Renal cortical epithelial cell (primary cell): ENCODE measurements at regions not wholly inside any gene's neighbourhood (a gene's known extent, or its start where the extent isn't known, plus 50 kb on each side); places are given as distances from the start of the nearest gene placed in this dataset.
A peak's percentile ranks its signal among the peaks of the same experiment; 100 is the strongest.
"Not testable (repeated sequence)": the region's sequence is repeated elsewhere in the genome, so short reads cannot be mapped to it uniquely, and the experiment has no call there.

Source experiments
- DNase-seq: peaks from one replicate; pipeline ENCODE4 v3.0.0-alpha.2; 2011; ENCODE audit warnings: low read depth

- not testable (repeated sequence) for DNase-seq
Measured at GRCh38 chr4:55696424-55696823, 60.3 kb upstream of the NMU start.

GRCh38 chr4:55706541-55706940 is 70.4 kb upstream of the NMU start:
- DNase-seq: no peak

DNA sequence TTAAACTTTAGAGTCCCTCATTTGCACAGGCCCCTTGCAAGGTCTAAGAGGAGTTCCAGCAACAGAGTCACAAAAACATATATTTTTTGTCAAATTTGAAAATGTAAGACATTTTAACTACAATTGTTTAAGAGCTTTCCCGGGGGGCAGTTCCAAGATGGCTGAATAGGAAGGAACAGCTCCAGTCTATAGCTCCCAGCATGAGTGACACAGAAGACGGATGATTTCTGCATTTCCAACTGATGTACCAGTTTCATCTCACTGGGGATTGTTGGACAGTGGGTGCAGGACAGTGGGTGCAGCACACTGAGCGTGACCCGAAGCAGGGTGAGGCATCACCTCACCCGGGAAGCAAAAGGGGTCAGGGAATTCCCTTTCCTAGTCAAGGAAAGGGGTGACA is 71.4 kb upstream of the NMU start:
- DNase-seq: no peak

GRCh38 chr4:55707991-55708390 is 71.9 kb upstream of the NMU start:
- DNase-seq: not testable (repeated sequence)

- not testable (repeated sequence) for DNase-seq
Measured at GRCh38 chr4:55712835-55713234, 76.7 kb upstream of the NMU start.

GRCh38 chr4:55721651-55722050 is 85.6 kb upstream of the NMU start:
- no peak for DNase-seq

GRCh38 chr4:55722132-55722531 is 86.0 kb upstream of the NMU start:
- no peak for DNase-seq

DNA sequence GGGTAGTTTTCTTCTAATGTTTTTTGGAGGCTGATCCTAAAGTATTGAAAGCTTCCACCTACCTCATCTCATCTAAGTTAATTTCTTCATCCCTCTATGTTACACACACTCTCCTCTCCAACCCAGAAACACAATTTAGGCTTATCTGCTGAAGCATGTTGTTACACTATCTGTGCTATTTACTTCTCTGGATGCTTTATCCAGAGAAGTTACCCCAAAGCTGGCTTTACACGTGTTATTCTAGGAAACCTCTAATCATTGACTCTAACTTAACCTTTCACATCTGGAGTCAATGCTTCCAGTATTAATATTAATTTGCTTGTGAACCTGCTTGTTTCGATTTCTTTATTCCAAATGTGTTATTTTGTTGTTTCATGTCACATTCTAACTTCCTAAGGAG is 87.3 kb upstream of the NMU start:
- DNase-seq: no peak

- DNase-seq: no peak
Measured at GRCh38 chr4:55725057-55725456, 89.0 kb upstream of the NMU start.

DNA sequence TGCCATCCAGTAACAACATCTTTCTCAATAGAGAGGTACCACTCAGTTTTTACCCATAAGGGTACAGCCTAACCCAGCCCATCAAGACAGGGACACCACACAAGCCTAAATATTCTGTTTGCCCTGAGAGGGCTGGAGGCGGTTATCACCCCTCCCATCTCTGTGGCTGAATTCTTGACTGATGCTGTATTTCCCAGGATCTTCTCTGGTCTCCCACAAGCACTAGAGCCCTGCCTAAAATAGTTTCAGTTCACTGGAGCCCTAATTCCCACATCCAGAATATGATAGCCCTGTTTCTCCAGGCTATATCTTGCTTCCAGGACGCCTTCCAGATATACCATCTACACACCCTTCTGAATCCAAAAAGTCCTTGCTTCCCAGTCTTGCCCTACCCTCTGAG is 91.6 kb upstream of the NMU start:
- DNase-seq: no peak

DNA sequence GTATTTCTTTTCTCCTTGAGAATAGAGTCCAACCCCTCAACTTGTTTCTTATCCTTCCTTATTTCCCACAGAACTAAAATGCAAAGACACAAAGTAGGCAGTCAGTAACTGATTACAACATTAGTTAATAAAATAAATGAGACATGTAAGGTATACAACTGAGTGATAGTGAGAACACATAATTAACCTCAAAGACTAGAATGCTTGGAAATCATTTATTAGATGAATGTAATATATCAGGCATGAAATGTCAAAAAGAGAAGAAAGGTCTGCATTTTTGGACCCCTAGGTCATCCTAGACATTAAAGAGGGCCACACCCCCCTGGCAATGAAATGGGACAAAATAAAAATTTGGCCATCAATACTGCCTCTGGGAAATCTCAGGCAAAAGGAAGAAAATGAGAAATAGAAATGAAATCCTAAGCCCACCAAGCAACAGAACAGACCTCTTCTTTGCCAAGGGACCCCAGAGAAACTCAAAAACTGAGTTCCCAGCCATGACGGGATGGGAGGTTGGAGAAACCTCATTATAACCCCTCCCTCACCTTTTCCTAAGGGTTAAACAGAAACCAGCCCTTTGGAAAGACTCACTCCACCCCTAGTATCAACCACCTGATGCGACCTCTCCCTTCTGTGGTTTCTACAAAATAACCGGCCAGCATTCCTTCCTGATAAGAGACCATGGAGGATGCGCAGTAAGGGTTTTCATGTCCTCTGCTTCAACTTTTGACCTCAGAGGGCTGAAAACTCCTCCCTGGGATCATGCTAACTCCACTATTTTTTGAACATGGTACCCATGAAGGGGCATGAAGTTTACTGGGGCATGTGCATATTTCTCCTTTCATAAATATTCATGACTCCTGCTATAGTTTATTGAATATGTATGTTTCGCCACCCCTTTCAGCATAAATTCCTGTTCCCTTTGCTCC is 90.0 kb upstream of the EXOC1L start:
- DNase-seq: peak; percentile 54

DNA sequence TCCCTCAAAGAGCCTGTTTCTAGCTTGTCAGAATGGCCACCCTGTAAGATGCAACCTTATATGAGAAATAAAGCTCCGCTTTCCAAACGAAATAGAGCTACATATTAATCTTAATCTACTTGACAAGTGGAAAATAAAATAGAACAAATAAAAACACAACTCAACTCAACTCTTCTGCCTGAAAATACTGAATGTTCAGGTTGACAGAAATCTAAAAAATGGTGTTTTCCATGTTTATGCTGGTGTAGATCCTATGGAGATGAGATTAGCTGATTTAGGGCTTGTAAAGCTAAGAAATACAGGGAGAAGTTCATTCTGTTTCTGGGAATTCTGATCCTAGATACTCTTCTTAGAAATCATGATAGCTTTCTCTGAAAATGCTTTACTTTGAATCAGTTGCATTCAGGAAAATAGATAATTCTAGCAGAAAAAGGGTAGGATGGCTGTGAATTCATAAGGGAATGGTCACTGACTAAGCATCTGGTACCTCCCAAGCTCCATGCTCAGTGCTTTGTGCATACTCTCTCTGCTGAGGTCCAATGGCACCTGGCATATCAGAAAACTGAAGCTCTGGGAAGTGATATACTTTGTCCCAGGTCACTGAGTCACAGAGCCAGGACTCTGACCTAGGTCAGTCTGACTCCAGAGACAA is 89.2 kb upstream of the EXOC1L start:
- DNase-seq: no peak

DNA sequence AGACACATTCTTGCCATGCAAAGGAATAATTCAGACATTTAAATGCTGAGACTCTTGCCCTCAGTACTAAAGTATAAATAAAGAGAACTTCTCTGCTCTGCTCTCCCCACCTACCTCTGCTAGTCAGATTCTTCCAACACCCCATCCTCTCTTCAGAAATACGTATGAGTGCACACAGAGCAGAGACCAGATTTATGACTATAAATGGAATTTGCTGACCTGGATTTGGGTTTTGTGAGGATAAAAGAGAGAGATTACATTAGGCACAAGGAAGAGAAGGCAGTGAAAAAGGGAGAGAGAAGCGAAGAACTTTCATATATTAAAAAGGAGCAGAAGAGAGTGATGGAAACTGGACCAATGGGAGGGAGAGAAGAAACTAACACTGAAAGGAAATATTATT is 87.6 kb upstream of the EXOC1L start:
- DNase-seq: no peak

- DNase-seq: no peak
Measured at GRCh38 chr4:55732864-55733263, 86.7 kb upstream of the EXOC1L start.

DNA sequence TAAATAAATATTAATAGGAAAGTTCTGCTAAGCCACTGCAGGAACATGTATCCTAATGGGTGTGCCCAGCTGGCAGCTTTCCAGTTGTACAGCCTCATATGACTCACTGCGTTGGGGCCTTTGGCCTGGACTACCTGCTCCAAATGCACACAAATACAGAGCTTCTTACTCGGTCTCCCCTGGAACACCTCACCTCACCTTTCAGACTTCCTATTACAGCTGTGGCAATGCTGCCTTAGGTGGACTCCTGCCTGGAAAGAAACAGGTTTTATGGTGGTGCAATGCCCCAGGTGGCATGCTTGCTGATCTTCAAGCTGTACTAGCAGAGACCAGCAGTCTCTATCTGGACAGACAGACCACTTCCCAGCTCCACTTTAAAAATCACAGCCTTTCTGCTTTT is 85.7 kb upstream of the EXOC1L start:
- peak; percentile 84 for DNase-seq

DNA sequence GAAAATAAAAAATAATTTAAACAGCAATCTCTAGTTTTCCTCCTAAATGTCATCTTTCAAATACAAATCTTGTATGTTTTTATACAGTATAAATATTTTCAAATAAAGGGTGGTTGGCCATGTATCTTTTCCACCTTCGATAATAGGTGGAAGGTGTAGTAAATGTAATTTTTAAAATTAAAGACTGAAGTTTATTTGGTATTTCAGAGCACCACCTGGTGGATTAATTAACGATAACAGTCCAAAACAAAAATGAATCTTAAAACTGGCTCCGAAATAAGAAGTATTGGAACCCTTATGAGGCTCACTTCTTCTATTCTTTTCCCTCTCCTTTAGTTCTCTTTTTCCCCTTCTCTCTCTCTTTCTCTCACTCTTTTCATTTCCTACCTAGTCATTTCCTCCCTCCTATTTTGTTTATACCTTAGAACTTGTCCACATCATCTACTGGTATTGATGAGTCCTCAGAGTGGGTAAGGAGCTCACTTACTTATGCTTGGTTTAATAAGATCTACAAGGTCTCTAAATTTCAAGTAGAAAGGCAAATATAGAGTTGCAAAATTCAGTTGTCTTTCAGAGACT is 82.9 kb upstream of the EXOC1L start:
- peak; percentile 14 for DNase-seq

DNA sequence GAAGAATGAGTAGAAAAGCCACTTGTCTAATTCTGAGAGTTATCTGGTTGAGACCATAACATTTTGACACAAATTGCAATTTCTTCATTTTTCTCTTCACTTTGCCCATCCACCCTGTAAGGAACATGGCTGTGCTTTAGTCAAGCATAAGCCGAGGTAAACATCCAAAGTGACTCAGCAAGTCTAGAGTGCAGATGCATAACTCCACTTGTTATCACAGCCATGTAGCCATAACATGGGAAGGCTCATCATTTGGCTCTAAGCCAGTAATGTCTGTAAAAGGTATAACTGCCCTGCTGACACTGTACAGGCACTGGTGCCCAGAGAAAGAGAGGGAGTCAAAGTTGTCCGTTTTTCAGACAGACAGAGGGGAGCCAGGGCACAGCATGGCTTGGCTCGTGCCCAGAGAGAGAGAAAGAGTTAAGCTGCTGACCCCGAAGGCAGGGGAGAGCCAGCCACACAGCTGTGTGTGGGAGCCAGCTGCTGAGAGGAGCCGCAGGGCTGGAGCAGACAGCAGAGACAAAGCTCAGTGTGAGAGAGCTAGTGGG is 76.9 kb upstream of the EXOC1L start:
- DNase-seq: no peak

DNA sequence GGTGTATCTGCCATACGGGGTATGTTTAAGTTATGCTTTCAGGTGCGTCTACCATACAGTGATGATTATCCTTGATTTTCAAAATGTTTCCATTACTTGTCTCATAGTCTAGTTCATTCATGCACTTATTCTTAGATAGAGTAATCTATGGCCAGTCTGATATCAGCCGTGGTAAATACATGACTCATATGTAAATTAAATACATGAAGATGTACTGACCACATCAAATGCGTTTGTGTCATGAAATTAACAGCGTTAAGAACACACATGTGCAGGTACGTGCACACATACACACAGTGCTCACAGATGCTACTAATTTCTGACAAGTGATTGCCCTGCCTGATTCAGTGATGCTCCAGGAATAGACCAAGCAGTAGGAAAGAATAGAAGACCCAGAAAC is 75.2 kb upstream of the EXOC1L start:
- DNase-seq: no peak

DNA sequence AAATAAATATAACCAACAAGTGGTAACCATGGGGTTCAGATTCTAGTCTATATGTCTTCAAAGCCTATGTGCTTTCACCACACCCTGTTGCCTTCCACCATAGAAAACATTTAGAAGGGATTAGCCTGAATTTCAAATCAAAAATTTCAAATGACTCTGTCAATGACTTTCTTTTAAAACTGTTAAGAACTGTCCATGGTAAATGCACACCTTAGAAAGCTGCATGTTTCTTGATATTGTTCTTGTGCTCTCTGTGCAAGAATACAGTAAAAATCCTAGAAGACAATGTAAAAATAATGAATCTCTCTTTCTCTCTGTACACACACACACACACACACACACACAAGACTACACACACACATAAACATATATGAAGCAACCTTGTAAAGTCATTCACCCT is 74.6 kb upstream of the EXOC1L start:
- DNase-seq: no peak

GRCh38 chr4:55747793-55748192 is 71.8 kb upstream of the EXOC1L start:
- no peak for DNase-seq

- peak; percentile 64 for DNase-seq
Measured at GRCh38 chr4:55749666-55750065, 69.9 kb upstream of the EXOC1L start.

DNA sequence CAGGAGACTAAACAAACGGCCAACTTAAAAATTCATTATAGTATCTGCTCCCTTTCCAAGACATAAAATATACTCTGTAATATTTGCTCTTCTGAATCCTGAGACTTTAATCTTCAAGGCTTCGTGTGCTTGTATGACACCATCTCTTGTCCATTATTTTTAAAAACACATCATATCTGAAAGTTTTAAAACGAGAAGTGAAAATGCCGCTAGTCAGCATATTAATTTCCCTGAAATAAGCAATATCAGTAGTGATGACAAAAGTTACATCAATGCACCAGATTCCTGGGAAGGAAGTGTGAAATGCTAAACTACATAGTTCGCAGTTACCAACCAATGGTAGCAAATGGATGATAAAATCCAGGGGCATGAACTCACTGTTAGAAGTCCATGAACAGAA is 66.8 kb upstream of the EXOC1L start:
- no peak for DNase-seq

DNA sequence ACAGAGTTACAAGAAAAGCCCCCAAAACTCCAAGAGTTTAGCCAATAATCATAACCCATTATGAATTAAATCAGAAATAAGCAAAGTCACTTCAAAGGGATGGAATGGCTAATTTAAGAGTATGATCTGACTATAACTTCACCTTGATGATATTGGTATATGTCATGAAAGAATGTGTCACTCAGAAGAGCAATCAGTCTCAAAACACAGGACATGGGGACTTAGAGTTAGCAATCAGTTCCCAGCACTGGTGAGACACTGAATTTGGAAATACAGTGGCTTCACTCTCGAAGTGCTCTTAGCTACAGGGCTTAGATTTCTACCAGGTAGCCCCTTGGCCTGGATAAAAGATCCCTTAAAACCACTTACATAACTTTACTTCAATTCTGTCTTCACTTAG is 65.7 kb upstream of the EXOC1L start:
- no peak for DNase-seq
